Osteoblast (primary cell): ENCODE measurements at regions not wholly inside any gene's neighbourhood (a gene's known extent, or its start where the extent isn't known, plus 50 kb on each side); places are given as distances from the start of the nearest gene placed in this dataset.

Experiments used
- DNase-seq: peaks from one replicate; pipeline ENCODE4 v3.0.0; 2011; ENCODE audit warnings: low spot score, mixed read lengths; ENCODE audit not compliant: insufficient read length; ENCODE audit errors: missing footprints
- H2AFZ ChIP-seq: 2 replicates; pipeline ENCODE4 v1.6.0; 2011; ENCODE audit warnings: mild to moderate bottlenecking, low read length
- H3K27ac ChIP-seq: 2 replicates; pipeline ENCODE4 v1.5.1; 2011; ENCODE audit warnings: mild to moderate bottlenecking, low read depth, low read length, moderate library complexity
- H3K27me3 ChIP-seq: 2 replicates; pipeline ENCODE4 v1.6.0; 2012; ENCODE audit warnings: mild to moderate bottlenecking, control low read depth, inconsistent platforms, low read length, moderate library complexity; ENCODE audit not compliant: insufficient read depth
- H3K36me3 ChIP-seq: 2 replicates; pipeline ENCODE4 v1.5.1; 2011; ENCODE audit warnings: mild to moderate bottlenecking, low read length, control low read depth, moderate library complexity; ENCODE audit not compliant: insufficient read depth
- H3K4me1 ChIP-seq: 2 replicates; pipeline ENCODE4 v1.5.1; 2011; ENCODE audit warnings: mild to moderate bottlenecking, low read length, control low read depth, moderate library complexity; ENCODE audit not compliant: insufficient read depth
- H3K4me2 ChIP-seq: 2 replicates; pipeline ENCODE4 v1.6.0; 2011; ENCODE audit warnings: mild to moderate bottlenecking, low read length; ENCODE audit not compliant: insufficient read depth
- H3K4me3 ChIP-seq: fragments of 200-600 bp; sonication (generic); 3 replicates; pipeline ENCODE4 v1.5.1; 2012; ENCODE audit warnings: mild to moderate bottlenecking, low read length, inconsistent platforms; ENCODE audit not compliant: insufficient read depth
- H3K79me2 ChIP-seq: 2 replicates; pipeline ENCODE4 v1.6.0; 2012; ENCODE audit warnings: mild to moderate bottlenecking, low read length, control low read depth, inconsistent platforms; ENCODE audit not compliant: insufficient read depth
- H3K9me3 ChIP-seq: 2 replicates; pipeline ENCODE4 v1.5.1; 2011; ENCODE audit warnings: low read depth, low read length, control low read depth
- H4K20me1 ChIP-seq: 2 replicates; pipeline ENCODE4 v1.6.0; 2012; ENCODE audit warnings: mild to moderate bottlenecking, low read length, control low read depth; ENCODE audit not compliant: insufficient read depth
- CTCF ChIP-seq: IDR thresholded peaks from 2 replicates; pipeline ENCODE4 v1.5.1; 2011; ENCODE audit warnings: mild to moderate bottlenecking, low read depth, low read length, moderate library complexity; ENCODE audit errors: extremely low read depth

- Histone ChIP-seq H3K4me1 (no peaks in the 10 kb centered on the region), H3K36me3 (no peaks in the 10 kb centered on the region), H3K4me3 (no peak overlapping the region), H3K79me2 (no peaks in the 10 kb centered on the region), H3K27me3 (no peaks in the 10 kb centered on the region), H3K27ac (no peak overlapping the region), H3K4me2 (no peak overlapping the region), H2AFZ (no peak overlapping the region), H3K9me3 (no peaks in the 10 kb centered on the region), H4K20me1 (no peaks in the 10 kb centered on the region)
- DNase-seq, result no peak
- TF ChIP-seq CTCF, result no peak
Measured at GRCh38 chr4:67124716-67125115, 420.6 kb downstream of the CENPC start.

- Histone ChIP-seq H3K9me3 (no peaks in the 10 kb centered on the region), H3K79me2 (no peaks in the 10 kb centered on the region), H3K36me3 (no peaks in the 10 kb centered on the region), H4K20me1 (no peaks in the 10 kb centered on the region), H3K4me2 (no peak overlapping the region), H3K27ac (no peak overlapping the region), H3K4me1 (no peaks in the 10 kb centered on the region), H2AFZ (no peak overlapping the region), H3K4me3 (no peak overlapping the region), H3K27me3 (no peaks in the 10 kb centered on the region)
- DNase-seq, result no peak
- TF ChIP-seq CTCF, result no peak
Measured at GRCh38 chr4:67122029-67122428, 423.3 kb downstream of the CENPC start.

GRCh38 chr4:67120369-67120768, 424.9 kb downstream of the CENPC start:
- Histone ChIP-seq H3K27me3 (no peaks in the 10 kb centered on the region), H3K4me1 (no peaks in the 10 kb centered on the region), H3K4me2 (no peak overlapping the region), H2AFZ (no peak overlapping the region), H3K9me3 (no peaks in the 10 kb centered on the region), H4K20me1 (no peaks in the 10 kb centered on the region), H3K27ac (no peak overlapping the region), H3K36me3 (no peaks in the 10 kb centered on the region), H3K4me3 (no peak overlapping the region), H3K79me2 (no peaks in the 10 kb centered on the region)
- no peak for DNase-seq
- TF ChIP-seq CTCF, result no peak

- Histone ChIP-seq H3K4me1 (no peaks in the 10 kb centered on the region), H3K79me2 (no peaks in the 10 kb centered on the region), H3K4me2 (no peak overlapping the region), H3K4me3 (no peak overlapping the region), H3K36me3 (no peaks in the 10 kb centered on the region), H4K20me1 (no peaks in the 10 kb centered on the region), H2AFZ (no peak overlapping the region), H3K27me3 (no peaks in the 10 kb centered on the region), H3K27ac (no peak overlapping the region), H3K9me3 (peaks cover 3% of the 10 kb centered on the region)
- DNase-seq, result no peak
- no peak for TF ChIP-seq CTCF
Measured at GRCh38 chr4:67109276-67109675, 436.0 kb downstream of the CENPC start.
